GM18519 (cell line): ENCODE measurements at regions not wholly inside any gene's neighbourhood (a gene's known extent, or its start where the extent isn't known, plus 50 kb on each side); places are given as distances from the start of the nearest gene placed in this dataset.
"Not testable (repeated sequence)": the region's sequence is repeated elsewhere in the genome, so short reads cannot be mapped to it uniquely, and the experiment has no call there.

ENCODE experiments used
- ATAC-seq: cut with Tn5 transposase; IDR thresholded peaks from one replicate; pipeline ENCODE4 v1.9.1; 2021; ENCODE audit warnings: mild to moderate bottlenecking, moderate library complexity; ENCODE audit not compliant: unreplicated experiment, low FRiP score

- no peak for ATAC-seq
These were observed 979.0 kb downstream of the TMTC2 start for GRCh38 chr12:83665634-83666218.

GRCh38 chr12:83664650-83665049 is 977.9 kb downstream of the TMTC2 start:
- no peak for ATAC-seq

- ATAC-seq: no peak
These were observed 974.1 kb downstream of the TMTC2 start for GRCh38 chr12:83660727-83661358.

DNA sequence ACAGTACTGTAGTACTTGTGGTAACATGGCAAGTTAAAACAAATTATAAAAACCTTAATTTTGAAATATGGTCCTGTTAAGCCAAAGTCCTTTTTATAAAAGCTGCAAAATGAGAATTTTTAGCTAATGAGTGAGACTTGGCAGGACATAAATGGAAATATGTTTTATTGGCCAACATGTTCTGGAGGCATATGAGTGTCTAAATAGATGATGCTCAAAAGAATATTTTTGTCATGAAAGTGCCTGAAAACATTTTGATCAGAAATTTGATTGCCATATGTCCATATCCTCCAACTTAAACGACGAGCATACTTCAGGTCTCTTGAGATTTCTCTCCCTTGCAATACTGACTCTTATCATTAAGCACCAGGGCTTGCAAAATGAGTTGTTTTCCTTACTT is 972.6 kb downstream of the TMTC2 start:
- ATAC-seq: no peak

GRCh38 chr12:83656004-83656403 is 969.3 kb downstream of the TMTC2 start:
- no peak for ATAC-seq

DNA sequence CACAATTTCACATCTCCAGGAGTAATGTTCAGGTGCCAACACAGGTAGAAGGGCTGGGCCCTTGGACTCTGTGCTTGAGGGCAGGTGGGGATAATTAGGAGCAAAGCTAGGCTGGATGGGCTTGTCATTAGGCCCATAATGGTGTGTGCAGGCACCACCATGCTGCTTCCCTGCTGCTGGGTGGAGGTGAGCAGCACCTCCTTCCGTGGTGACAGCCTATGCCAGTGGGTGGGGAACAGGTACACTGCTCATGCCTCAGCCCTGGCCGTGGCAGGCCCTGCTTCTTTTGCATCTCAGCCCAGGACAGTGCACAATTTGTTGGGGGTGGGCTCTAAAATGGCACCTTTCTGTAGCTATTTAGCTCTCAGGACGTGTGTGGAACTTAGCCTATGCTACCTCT is 955.5 kb downstream of the TMTC2 start:
- no peak for ATAC-seq

DNA sequence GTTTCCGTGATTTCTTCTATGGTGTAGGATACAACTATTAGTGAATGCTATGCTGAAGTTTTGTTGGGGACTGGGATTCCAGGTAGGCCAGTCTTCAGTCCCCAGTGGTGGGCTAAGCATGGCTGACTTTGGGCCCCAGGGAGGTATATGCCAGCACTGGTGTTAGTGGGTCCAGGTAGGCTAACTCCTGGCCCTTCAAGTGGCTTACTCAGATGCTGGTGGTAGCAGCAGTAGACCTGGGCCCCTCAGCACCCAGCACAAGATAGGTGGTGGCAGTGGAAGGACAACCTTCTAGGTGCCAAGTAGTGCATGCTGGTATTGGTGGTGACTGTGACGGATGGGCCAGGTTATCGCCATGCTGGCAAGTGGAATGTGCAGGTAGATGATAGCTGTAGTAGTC is 955.1 kb downstream of the TMTC2 start:
- ATAC-seq: no peak

DNA sequence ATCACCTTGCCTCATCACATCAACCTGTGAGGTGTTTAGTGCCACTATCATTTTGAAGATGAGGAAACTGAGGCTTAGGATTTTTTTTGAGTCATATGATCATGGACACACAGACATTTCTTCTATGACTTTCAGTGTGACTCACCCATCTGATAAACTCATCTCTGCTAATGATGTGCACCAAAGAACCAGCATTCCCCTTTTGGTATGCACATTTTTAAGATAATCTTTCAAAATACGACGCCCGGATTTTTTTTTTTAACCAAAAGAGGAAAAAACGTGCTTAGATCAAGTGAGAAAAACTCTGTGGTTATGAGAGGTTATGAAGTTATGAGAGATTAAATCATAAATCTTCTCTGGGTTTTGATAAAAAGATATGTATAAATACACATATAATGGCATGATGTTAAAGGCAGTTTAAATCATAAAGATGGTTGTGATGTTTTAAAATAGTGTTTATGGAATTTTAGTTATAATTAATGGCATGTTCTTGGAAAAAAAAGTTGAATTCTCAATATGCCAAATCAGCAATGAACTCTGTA is 948.1 kb downstream of the TMTC2 start:
- ATAC-seq: no peak

DNA sequence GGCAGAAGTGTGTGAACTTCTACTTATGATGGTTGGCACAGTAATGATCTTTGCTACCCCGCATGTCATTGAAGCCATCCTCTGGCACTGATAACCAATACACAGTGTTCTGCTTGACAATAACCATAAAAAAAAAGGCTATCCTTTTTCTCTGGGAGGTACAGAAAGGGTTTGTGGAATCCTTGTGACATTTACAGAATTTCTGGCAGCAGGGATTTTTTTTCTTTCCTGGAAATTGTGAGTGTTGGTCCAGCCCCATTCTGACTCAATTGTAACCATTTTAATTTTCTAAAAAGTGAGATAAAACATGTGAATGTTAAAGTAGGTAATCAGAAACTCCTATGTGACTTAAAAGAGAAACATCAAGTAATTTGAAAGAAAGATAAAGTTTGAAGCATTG is 943.8 kb downstream of the TMTC2 start:
- ATAC-seq: no peak

GRCh38 chr12:83629931-83630330 is 943.2 kb downstream of the TMTC2 start:
- no peak for ATAC-seq

DNA sequence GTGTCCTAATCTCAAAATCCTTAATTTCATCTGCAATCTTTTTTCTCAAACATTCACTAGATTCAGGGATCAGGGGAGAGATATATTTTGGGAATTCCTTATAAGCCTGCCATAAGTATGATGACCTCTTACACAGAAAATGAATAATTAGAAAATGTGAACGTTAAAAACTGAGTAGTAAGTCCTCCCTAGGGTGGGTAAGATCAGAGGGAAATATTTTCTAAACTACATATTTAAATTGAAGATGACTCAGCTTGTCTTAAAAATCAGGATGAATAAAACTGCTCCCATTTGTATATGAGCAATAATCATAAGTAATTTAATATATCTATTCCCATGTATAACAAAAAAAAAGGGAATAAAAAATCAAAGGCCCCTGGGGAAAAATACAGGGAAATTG is 935.5 kb downstream of the TMTC2 start:
- ATAC-seq: no peak

- no peak for ATAC-seq
These were observed 933.3 kb downstream of the TMTC2 start for GRCh38 chr12:83619973-83620372.

- no peak for ATAC-seq
These were observed 928.4 kb downstream of the TMTC2 start for GRCh38 chr12:83615152-83615551.

DNA sequence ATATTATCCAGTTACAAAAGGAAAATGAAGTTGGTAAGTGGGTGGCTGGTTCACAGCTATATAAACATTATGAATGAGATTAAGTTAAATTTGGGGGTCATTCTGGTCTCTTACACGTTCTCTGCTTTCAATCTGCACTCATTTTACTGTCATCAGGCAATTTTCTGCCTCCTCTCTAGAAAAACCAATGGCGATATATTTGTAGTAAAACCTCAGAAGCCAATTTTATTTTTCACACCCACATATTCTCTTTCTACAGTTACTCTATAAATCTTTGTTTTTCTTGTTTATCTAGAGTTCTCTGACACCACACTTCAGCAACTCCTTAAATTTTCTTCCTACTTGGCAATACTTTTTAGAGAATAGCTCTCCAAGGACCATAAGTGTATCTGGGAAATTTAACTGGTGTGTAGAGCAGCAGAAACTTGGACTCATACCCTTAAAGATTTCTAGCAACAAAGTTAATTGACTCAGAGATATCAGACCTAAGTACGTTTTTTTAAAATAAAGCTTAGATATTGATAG is 926.9 kb downstream of the TMTC2 start:
- ATAC-seq: no peak

- ATAC-seq: no peak
These were observed 916.4 kb downstream of the TMTC2 start for GRCh38 chr12:83603106-83603505.

DNA sequence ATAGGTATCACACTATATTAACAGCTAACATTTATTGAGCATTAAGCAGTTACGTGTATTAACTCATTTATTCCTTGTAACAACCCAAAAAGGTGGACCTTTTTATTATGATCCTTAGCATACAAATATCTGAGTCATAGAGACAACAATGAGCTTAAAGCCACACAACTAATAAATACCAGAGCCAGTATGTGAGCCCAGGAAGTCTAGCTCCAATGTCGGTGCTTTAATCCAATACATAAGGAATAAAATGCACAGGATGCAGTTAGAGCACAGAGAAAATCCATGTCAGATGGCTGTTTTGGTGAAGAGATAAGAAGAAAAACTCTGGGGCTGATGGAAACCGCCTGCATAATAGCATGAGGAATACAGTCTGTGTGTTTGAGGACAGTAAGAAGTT is 888.6 kb downstream of the TMTC2 start:
- ATAC-seq: no peak

- ATAC-seq: no peak
These were observed 887.4 kb downstream of the TMTC2 start for GRCh38 chr12:83574142-83574541.

DNA sequence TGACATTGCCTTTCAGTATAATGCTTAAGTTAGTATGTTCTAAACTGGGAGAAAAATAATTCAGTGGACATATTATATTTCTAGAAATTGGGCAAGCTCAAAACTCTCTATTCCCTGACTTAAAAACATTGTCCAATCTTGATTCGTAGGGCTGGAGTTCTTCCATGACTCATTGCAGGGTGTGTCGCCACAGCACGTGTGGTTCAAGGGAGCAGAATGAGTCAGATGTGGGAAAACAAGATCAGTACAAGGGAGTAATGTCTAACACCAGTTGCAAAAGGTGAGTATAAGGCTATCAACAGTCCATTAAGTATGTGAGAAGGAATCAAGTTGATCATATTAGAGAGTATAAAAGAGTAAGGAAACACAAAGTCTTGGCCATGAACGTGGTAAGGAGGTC is 887.0 kb downstream of the TMTC2 start:
- no peak for ATAC-seq

DNA sequence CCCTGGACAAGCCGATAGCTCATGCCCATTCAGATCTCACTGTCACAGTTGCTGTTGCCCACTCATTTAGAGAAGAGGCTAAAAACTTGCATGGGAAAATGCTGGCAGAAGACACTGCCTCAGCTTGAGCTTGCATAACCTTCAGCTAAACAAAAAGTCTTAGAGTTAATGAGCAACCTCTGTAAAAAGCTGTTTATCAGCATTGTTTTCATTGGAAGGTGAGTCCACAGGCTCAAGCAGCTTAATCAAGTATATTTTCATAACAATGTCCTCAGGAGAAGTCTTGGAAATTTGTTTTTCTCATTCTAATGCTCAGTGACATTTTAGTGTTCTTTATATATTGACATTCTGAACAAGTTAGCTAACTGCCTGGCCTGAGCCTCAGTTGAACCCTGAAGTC is 872.9 kb downstream of the TMTC2 start:
- ATAC-seq: no peak

GRCh38 chr12:83556040-83556439 is 869.3 kb downstream of the TMTC2 start:
- ATAC-seq: not testable (repeated sequence)

GRCh38 chr12:83541446-83541845 is 854.7 kb downstream of the TMTC2 start:
- no peak for ATAC-seq

- ATAC-seq: no peak
These were observed 851.8 kb downstream of the TMTC2 start for GRCh38 chr12:83538361-83538965.
